ENCODE measurements at regions not wholly inside any gene's neighbourhood (a gene's known extent, or its start where the extent isn't known, plus 50 kb on each side); places are given as distances from the start of the nearest gene placed in this dataset.

DNA sequence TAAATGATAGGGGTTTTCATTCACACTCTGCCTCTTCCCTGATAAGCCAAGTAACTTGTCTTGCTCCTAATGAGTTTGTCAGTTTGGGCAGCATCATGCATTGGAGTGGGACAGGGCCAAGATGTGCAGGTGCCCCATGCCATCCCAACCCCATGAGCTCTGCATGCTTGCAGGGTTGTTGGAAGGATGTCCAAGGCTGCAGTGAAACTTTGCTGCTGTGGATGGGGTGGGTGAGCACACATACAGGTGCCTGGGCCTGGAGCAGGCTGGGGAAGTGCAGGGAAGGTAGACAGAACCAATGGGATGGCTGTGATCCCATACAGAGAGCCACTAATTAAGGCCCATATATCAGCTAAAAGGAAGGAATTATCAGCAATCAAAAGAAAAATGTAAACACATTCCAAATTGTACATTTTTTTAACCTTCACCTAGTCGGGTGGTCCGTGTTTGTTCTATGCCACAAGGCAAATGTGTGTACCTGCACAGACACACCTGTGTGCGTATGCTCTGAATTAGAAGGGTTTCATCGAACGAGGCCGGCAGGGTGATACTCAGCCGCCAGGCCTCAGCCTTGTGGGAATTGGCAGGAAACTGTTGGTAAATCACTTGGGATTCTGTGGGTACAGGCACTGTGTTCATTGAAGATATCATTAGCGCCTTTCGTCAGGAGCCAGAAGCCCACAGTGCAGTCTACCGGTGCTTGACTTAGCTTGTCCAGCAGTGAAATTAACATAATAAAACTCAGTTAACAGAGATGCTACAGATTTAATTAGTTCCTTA, 342.9 kb downstream of the MYCN start:
- H3K4me1 ChIP-seq = peaks cover 28% of the 10 kb centered on the region
- DNase-seq = peak; percentile 99
- TF ChIP-seq, protein P1, sequence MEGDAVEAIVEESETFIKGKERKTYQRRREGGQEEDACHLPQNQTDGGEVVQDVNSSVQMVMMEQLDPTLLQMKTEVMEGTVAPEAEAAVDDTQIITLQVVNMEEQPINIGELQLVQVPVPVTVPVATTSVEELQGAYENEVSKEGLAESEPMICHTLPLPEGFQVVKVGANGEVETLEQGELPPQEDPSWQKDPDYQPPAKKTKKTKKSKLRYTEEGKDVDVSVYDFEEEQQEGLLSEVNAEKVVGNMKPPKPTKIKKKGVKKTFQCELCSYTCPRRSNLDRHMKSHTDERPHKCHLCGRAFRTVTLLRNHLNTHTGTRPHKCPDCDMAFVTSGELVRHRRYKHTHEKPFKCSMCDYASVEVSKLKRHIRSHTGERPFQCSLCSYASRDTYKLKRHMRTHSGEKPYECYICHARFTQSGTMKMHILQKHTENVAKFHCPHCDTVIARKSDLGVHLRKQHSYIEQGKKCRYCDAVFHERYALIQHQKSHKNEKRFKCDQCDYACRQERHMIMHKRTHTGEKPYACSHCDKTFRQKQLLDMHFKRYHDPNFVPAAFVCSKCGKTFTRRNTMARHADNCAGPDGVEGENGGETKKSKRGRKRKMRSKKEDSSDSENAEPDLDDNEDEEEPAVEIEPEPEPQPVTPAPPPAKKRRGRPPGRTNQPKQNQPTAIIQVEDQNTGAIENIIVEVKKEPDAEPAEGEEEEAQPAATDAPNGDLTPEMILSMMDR (IDR thresholded peaks at IDR 0.05; ENCODE audit: low read depth, low read length) = no peak
- H3K36me3 ChIP-seq = no peaks in the 10 kb centered on the region
- peaks cover 2% of the 10 kb centered on the region; the same call in 1 of the 2 replicates for H3K9me3 ChIP-seq
- H3K4me3 ChIP-seq (ENCODE audit: low read depth, low read length) = no peak overlapping the region
- no peaks in the 10 kb centered on the region for H3K27me3 ChIP-seq

GRCh38 chr2:16282511-16282910, 342.2 kb downstream of the MYCN start:
- Histone ChIP-seq H3K36me3 (no peaks in the 10 kb centered on the region), H3K4me3 (ENCODE audit: low read depth, low read length) (no peak overlapping the region), H3K4me1 (peaks cover 28% of the 10 kb centered on the region), H3K27me3 (no peaks in the 10 kb centered on the region), H3K9me3 (peaks cover 2% of the 10 kb centered on the region; the same call in 1 of the 2 replicates)
- TF ChIP-seq, protein P1 (IDR thresholded peaks at IDR 0.05; ENCODE audit: low read depth, low read length) = no peak
- DNase-seq = peak; percentile 97

- Histone ChIP-seq H3K36me3 (no peaks in the 10 kb centered on the region), H3K4me3 (ENCODE audit: low read depth, low read length) (no peak overlapping the region), H3K9me3 (peaks cover 2% of the 10 kb centered on the region; the same call in 1 of the 2 replicates), H3K27me3 (no peaks in the 10 kb centered on the region), H3K4me1 (peaks cover 28% of the 10 kb centered on the region)
- TF ChIP-seq, protein P1 (IDR thresholded peaks at IDR 0.05; ENCODE audit: low read depth, low read length) = no peak
- peak; percentile 100 for DNase-seq
These were observed 341.3 kb downstream of the MYCN start for GRCh38 chr2:16281451-16282335.

DNA sequence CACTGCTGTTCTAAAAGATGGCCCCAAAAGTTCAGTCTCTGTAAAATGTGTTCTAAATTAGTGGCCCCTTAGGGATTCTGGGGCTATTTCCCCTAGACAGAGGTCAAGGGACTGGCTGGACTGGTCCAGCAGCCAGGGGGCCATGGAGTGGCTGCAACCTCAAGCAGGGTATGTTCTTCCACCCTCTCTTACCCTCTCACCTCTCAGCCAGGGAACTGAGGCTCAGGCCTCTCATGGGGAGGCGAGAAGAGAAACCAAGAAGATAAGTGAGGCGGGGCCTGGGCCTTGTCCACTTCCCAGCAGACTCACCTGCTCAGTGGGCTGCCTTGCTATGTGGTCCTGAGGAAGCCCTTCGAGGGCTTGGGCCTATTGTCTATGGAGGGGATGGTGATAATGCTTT, 339.7 kb downstream of the MYCN start:
- no peak overlapping the region for H3K4me3 ChIP-seq (ENCODE audit: low read depth, low read length)
- H3K36me3 ChIP-seq = no peaks in the 10 kb centered on the region
- no peaks in the 10 kb centered on the region for H3K27me3 ChIP-seq
- peak; percentile 100 for DNase-seq
- H3K9me3 ChIP-seq = peaks cover 2% of the 10 kb centered on the region; the same call in 1 of the 2 replicates
- TF ChIP-seq, protein P1 (IDR thresholded peaks at IDR 0.05; ENCODE audit: low read depth, low read length) = no peak
- peaks cover 32% of the 10 kb centered on the region for H3K4me1 ChIP-seq

- no peaks in the 10 kb centered on the region for H3K27me3 ChIP-seq
- no peak overlapping the region for H3K4me3 ChIP-seq (ENCODE audit: low read depth, low read length)
- peaks cover 2% of the 10 kb centered on the region; the same call in 1 of the 2 replicates for H3K9me3 ChIP-seq
- TF ChIP-seq, protein P1 (IDR thresholded peaks at IDR 0.05; ENCODE audit: low read depth, low read length) = no peak
- H3K4me1 ChIP-seq = peaks cover 36% of the 10 kb centered on the region
- no peaks in the 10 kb centered on the region for H3K36me3 ChIP-seq
- DNase-seq = peak; percentile 100
These were observed 339.3 kb downstream of the MYCN start for GRCh38 chr2:16279641-16280040.
